GM12864 (cell line): ENCODE measurements at regions not wholly inside any gene's neighbourhood (a gene's known extent, or its start where the extent isn't known, plus 50 kb on each side); places are given as distances from the start of the nearest gene placed in this dataset.

ENCODE experiments used
- DNase-seq: peaks from one replicate; pipeline ENCODE4 v3.0.0-alpha.2; 2011; ENCODE audit warnings: low read depth
- H3K4me3 ChIP-seq: 2 replicates; pipeline ENCODE4 v1.5.1; 2011; ENCODE audit warnings: mild to moderate bottlenecking, low read depth, low read length, control low read depth
- CTCF ChIP-seq: IDR thresholded peaks from 2 replicates; pipeline ENCODE4 v1.5.1; 2011; ENCODE audit warnings: low read depth, mild to moderate bottlenecking, moderate library complexity, low read length, control low read depth, inconsistent platforms; ENCODE audit errors: missing control alignments

- no peak for DNase-seq
- no peak for TF ChIP-seq CTCF
- no peak overlapping the region for H3K4me3 ChIP-seq
Measured at GRCh38 chr12:63090716-63091115, 60.3 kb downstream of the AVPR1A start.

- no peak for TF ChIP-seq CTCF
- no peak overlapping the region for H3K4me3 ChIP-seq
- DNase-seq: no peak
Measured at GRCh38 chr12:63086149-63086915, 64.7 kb downstream of the AVPR1A start.

GRCh38 chr12:63085120-63085519, 65.9 kb downstream of the AVPR1A start:
- H3K4me3 ChIP-seq: no peak overlapping the region
- DNase-seq: no peak
- TF ChIP-seq CTCF: no peak

GRCh38 chr12:63084501-63084900, 66.5 kb downstream of the AVPR1A start:
- DNase-seq: no peak
- no peak for TF ChIP-seq CTCF
- H3K4me3 ChIP-seq: no peak overlapping the region

- TF ChIP-seq CTCF: no peak
- no peak for DNase-seq
- no peak overlapping the region for H3K4me3 ChIP-seq
Measured at GRCh38 chr12:63083046-63083445, 68.0 kb downstream of the AVPR1A start.

- no peak overlapping the region for H3K4me3 ChIP-seq
- no peak for TF ChIP-seq CTCF
- DNase-seq: no peak
Measured at GRCh38 chr12:63079791-63080502, 71.1 kb downstream of the AVPR1A start.

- no peak overlapping the region for H3K4me3 ChIP-seq
- TF ChIP-seq CTCF: no peak
- DNase-seq: no peak
Measured at GRCh38 chr12:63078906-63079305, 72.1 kb downstream of the AVPR1A start.
